Limb (tissue), 2 donors: ENCODE measurements at regions not wholly inside any gene's neighbourhood (a gene's known extent, or its start where the extent isn't known, plus 50 kb on each side); places are given as distances from the start of the nearest gene placed in this dataset.
A peak's percentile ranks its signal among the peaks of the same experiment; 100 is the strongest.
"Not testable (repeated sequence)": the region's sequence is repeated elsewhere in the genome, so short reads cannot be mapped to it uniquely, and the experiment has no call there.

Experiments
- DNase-seq, 2 donors: peaks; one replicate each; pipeline ENCODE4 v3.0.0-alpha.2; 2016; ENCODE audit errors: extremely low spot score in 2 of 2

- not testable (repeated sequence) for DNase-seq
These were observed 129.2 kb upstream of the STK26 start for GRCh38 chrX:131893857-131894256.

GRCh38 chrX:131894995-131895394 is 128.1 kb upstream of the STK26 start:
- DNase-seq, result peak in 1 of 2 donors; percentile 30

- no peak for DNase-seq
These were observed 127.3 kb upstream of the STK26 start for GRCh38 chrX:131895807-131896206.

GRCh38 chrX:131901546-131901945 is 121.6 kb upstream of the STK26 start:
- peak in 1 of 2 donors; percentile 62 for DNase-seq

- DNase-seq, result no peak
These were observed 115.4 kb upstream of the STK26 start for GRCh38 chrX:131907488-131908314.

GRCh38 chrX:131910586-131910985 is 112.5 kb upstream of the STK26 start:
- DNase-seq, result no peak

- DNase-seq, result no peak
These were observed 107.6 kb upstream of the STK26 start for GRCh38 chrX:131915488-131915887.

GRCh38 chrX:131917588-131917987 is 105.5 kb upstream of the STK26 start:
- no peak for DNase-seq

- no peak for DNase-seq
These were observed 104.3 kb upstream of the STK26 start for GRCh38 chrX:131918839-131919238.

- no peak for DNase-seq
These were observed 99.4 kb upstream of the STK26 start for GRCh38 chrX:131923614-131924250.

- no peak for DNase-seq
These were observed 84.4 kb upstream of the STK26 start for GRCh38 chrX:131938749-131939148.

GRCh38 chrX:131942034-131942433 is 81.1 kb upstream of the STK26 start:
- no peak for DNase-seq

- no peak for DNase-seq
These were observed 77.9 kb upstream of the STK26 start for GRCh38 chrX:131944936-131945902.

- DNase-seq, result no peak
These were observed 71.9 kb upstream of the STK26 start for GRCh38 chrX:131951166-131951565.

GRCh38 chrX:131955099-131955777 is 67.9 kb upstream of the STK26 start:
- DNase-seq, result no peak

GRCh38 chrX:131958724-131959123 is 64.4 kb upstream of the STK26 start:
- no peak for DNase-seq

GRCh38 chrX:131970347-131970746 is 52.8 kb upstream of the STK26 start:
- DNase-seq, result no peak
